ENCODE measurements at regions not wholly inside any gene's neighbourhood (a gene's known extent, or its start where the extent isn't known, plus 50 kb on each side); places are given as distances from the start of the nearest gene placed in this dataset.

DNA sequence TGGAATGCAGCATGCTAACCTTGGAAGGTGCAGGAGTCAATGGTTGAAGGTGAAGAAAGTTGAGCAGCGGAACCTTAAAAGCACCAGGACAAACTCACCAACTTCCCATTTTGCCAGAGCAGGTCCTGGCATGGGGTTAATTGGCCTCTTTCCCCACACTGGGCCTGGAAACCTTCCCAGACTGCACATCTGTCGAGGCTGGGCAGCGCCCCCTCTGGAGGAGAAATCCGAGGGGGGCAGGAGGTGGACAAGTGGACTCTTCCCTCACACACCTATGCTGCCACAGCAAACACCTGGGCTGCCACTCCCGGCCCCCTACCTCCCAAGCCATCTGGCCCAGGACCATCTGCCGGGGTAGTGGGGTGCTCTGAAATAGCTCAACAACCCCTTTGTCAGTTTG, 232.4 kb downstream of the CBLN1 start:
- H3K27ac ChIP-seq, result no peak overlapping the region
- TF ChIP-seq, protein P1, sequence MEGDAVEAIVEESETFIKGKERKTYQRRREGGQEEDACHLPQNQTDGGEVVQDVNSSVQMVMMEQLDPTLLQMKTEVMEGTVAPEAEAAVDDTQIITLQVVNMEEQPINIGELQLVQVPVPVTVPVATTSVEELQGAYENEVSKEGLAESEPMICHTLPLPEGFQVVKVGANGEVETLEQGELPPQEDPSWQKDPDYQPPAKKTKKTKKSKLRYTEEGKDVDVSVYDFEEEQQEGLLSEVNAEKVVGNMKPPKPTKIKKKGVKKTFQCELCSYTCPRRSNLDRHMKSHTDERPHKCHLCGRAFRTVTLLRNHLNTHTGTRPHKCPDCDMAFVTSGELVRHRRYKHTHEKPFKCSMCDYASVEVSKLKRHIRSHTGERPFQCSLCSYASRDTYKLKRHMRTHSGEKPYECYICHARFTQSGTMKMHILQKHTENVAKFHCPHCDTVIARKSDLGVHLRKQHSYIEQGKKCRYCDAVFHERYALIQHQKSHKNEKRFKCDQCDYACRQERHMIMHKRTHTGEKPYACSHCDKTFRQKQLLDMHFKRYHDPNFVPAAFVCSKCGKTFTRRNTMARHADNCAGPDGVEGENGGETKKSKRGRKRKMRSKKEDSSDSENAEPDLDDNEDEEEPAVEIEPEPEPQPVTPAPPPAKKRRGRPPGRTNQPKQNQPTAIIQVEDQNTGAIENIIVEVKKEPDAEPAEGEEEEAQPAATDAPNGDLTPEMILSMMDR (conservative IDR thresholded peaks at IDR 0.05), result no peak

DNA sequence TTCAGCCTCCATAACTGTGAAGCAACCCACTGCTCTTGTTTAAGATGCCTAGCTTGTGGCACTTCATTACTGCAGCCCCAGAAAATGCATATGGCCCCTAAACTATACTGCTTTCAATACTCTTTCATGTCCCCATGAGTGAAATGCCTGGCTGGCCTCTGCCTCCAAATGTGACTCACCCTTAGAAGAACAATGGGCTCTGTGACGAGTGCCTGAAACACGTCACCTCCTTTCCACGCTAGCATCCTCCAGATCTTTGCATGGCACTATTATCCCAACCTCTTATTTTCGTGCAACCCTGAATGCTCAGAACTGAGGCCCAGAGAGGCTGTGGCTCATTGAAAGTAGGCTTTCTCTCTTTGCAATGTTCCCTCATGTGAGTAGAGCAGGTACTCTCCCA, 233.1 kb downstream of the CBLN1 start:
- TF ChIP-seq, protein P1 (conservative IDR thresholded peaks at IDR 0.05), result no peak
- no peak overlapping the region for H3K27ac ChIP-seq

DNA sequence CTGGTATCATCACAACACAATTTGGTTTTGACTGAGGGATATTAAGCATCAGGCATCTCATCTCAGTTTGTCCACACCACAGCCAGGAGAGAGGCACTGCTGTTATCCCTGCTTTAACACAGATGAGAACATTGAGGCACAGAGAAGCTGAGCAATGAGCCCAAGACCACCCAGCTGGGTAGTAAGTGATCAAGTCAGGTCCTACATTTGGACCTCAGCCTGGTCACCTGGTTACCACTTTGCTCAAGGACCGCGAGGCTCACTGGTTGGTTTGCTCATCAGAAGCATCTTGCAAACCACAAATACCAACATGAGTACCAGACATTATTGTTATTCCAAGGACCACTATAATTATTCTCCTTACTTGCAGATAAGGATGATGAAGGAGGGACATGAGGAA, 245.5 kb downstream of the CBLN1 start:
- H3K27ac ChIP-seq, result no peak overlapping the region
- TF ChIP-seq, protein P1 (conservative IDR thresholded peaks at IDR 0.05), result no peak

DNA sequence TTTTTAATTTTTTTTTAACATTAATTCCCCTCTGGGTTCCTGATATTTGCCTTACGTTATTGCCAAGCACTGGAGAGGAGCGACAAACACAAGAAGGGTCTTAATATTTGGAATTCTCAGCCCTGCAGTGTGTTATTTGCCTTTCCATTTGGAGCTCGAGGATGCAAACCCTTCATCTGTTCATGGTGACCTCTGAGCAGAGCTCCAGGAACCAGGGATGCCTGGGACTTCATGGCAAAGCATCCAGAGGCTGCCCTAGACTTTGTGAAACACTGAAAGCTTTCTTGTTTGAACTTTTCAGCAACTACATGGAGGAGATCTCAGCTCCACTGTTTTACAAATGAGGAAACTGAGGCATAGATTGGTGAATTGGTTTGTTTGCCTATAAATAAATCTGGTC, 254.2 kb downstream of the CBLN1 start:
- TF ChIP-seq, protein P1 (conservative IDR thresholded peaks at IDR 0.05), result no peak
- no peak overlapping the region for H3K27ac ChIP-seq

DNA sequence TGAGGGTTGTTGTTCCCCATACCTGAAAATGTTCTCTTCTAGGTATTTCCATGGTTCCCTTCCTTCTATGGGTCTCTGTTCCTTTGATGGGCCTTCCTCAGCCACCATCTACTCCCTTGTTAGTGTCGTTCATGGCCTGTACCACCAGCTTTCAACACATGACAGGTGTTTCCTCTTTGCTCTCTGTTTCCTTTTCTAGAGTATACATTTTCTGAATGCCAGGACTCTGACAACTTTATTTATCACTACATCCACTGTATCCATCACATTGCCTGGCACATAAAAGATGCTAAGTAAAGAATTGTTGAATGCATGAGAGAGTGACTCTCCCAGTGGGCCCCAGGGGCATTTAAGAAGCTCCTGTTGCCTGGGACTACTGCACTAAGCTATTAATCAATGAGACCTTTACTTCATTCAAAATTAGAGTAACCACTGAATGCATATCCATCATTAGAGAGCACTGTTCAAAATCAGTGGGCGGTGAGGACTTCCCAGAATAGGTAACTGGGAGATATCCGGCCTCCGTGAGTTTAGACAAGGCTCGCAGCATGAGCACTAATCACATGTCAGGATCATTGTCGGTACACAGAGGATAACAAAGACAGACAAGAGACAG, 255.0 kb downstream of the CBLN1 start:
- TF ChIP-seq, protein P1 (conservative IDR thresholded peaks at IDR 0.05), result no peak
- H3K27ac ChIP-seq, result no peak overlapping the region

DNA sequence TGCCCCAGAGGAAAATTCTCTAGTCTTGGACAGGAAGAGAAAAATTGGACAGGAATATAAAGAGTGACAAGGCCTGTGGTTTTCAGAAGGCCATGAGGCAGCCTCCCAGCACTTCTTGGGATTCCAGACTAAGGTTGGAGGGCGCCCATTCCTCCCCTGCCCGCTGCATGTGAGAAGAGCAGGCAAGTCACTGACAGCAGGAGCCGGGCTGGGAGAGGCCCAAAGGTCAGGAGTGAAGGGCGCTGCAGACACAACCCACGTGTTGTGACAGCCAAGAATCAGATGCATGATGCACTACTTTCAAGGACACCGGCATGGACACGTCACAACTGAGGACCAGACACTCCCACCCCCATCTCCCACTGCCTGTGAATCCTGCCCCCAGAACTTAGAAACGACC, 256.7 kb downstream of the CBLN1 start:
- H3K27ac ChIP-seq, result no peak overlapping the region
- TF ChIP-seq, protein P1 (conservative IDR thresholded peaks at IDR 0.05), result no peak

DNA sequence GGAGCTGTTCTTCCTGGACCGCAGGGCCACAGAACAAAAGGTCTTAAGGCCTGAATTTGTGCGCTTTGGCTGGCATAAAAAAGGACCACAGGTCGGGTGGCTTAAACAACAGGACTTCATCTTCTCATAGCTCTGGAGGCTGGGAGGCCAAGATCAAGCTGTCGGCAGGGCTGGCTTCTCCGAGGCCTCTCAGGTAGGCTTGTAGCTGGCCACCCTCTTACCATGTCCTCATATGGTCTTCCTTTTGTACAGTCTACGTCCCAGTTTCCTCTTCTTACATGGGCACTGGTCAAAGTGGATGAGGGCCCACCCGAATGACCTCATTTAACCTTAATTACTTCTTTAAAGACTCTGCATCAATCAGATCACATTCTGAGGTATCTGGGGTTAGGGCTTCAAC, 257.6 kb downstream of the CBLN1 start:
- H3K27ac ChIP-seq, result no peak overlapping the region
- TF ChIP-seq, protein P1 (conservative IDR thresholded peaks at IDR 0.05), result no peak
